IMR-90 (cell line): ENCODE measurements at regions not wholly inside any gene's neighbourhood (a gene's known extent, or its start where the extent isn't known, plus 50 kb on each side); places are given as distances from the start of the nearest gene placed in this dataset.

Source experiments
- ATAC-seq: fragments of 200-7000 bp; cut with Tn5 transposase; 2 replicates; pipeline ENCODE4 v1.9.1; 2020; ENCODE audit warnings: low read depth, mild to moderate bottlenecking, moderate library complexity
- BruUV-seq: library from RNA; stranded (reverse); fragments of 400-500 nt; replicated peaks from 2 replicates; lab custom pipeline; 2021; lab: Mats Ljungman, UMichigan
- CTCF ChIA-PET: fragments of 300-600 bp; formaldehyde crosslinking; extraction: SDS; loops from one replicate; lab custom pipeline; 2021; ENCODE audit warnings: antibody characterized with exemption; lab: Yijun Ruan, JAX
- POLR2A ChIA-PET: fragments of 300-600 bp; sonication (Branson Sonifier 250); formaldehyde crosslinking; loops from one replicate; lab custom pipeline; 2022; ENCODE audit warnings: antibody characterized with exemption; ENCODE audit not compliant: unreplicated experiment; lab: Charles Lee
- DNase-seq: peaks from one replicate; pipeline ENCODE4 v3.0.0; 2013
- H2AFZ ChIP-seq: replicated peaks from 2 replicates; pipeline ENCODE3; 2013; ENCODE audit warnings: low read length, mild to moderate bottlenecking; ENCODE audit not compliant: poor library complexity
- H2AK5ac ChIP-seq: 2 replicates; pipeline ENCODE4 v1.6.1; 2013; ENCODE audit warnings: low read depth, low read length, inconsistent platforms
- H2AK9ac ChIP-seq: replicated peaks from 2 replicates; pipeline ENCODE3; 2013; ENCODE audit warnings: mild to moderate bottlenecking, low read depth, low read length, moderate library complexity; ENCODE audit not compliant: poor library complexity
- H2BK120ac ChIP-seq: 2 replicates; pipeline ENCODE4 v1.6.1; 2013; ENCODE audit warnings: low read depth, low read length, inconsistent platforms
- H2BK15ac ChIP-seq: 3 replicates; pipeline ENCODE4 v1.6.1; 2013; ENCODE audit warnings: low read depth, low read length, inconsistent platforms
- H2BK20ac ChIP-seq: 2 replicates; pipeline ENCODE4 v1.6.1; 2013; ENCODE audit warnings: low read depth, mild to moderate bottlenecking, inconsistent platforms, low read length, moderate library complexity
- H2BK5ac ChIP-seq: 2 replicates; pipeline ENCODE4 v1.6.1; 2013; ENCODE audit warnings: mild to moderate bottlenecking, low read depth, low read length, inconsistent platforms; ENCODE audit not compliant: poor library complexity, severe bottlenecking
- H3K14ac ChIP-seq: replicated peaks from 2 replicates; pipeline ENCODE4 v1.6.1; 2013; ENCODE audit warnings: low read depth, low read length, inconsistent platforms
- H3K18ac ChIP-seq: 2 replicates; pipeline ENCODE4 v1.6.1; 2013; ENCODE audit warnings: low read depth, low read length, control low read depth
- H3K23ac ChIP-seq: 2 replicates; pipeline ENCODE4 v1.6.1; 2013; ENCODE audit warnings: low read depth, low read length, inconsistent platforms
- H3K27ac ChIP-seq: 2 replicates; pipeline ENCODE4 v1.5.1; 2013; ENCODE audit warnings: mild to moderate bottlenecking, control low read depth, low read length; ENCODE audit not compliant: insufficient read depth
- H3K27me3 ChIP-seq: 2 replicates; pipeline ENCODE4 v1.6.1; 2013; ENCODE audit warnings: low read length; ENCODE audit not compliant: control insufficient read depth, insufficient read depth
- H3K36me3 ChIP-seq: 2 replicates; pipeline ENCODE4 v1.6.1; 2013; ENCODE audit warnings: low read length, mixed read lengths; ENCODE audit not compliant: control insufficient read depth, insufficient read depth
- H3K4ac ChIP-seq: 2 replicates; pipeline ENCODE4 v1.6.1; 2013; ENCODE audit warnings: low read depth, low read length, inconsistent platforms
- H3K4me1 ChIP-seq: 2 replicates; pipeline ENCODE4 v1.6.1; 2013; ENCODE audit warnings: low read length, mixed read lengths; ENCODE audit not compliant: control insufficient read depth, insufficient read depth
- H3K4me2 ChIP-seq: 2 replicates; pipeline ENCODE4 v1.6.1; 2013; ENCODE audit warnings: low read depth, mild to moderate bottlenecking, control low read depth, low read length, moderate library complexity
- H3K4me3 ChIP-seq: 2 replicates; pipeline ENCODE4 v1.5.1; 2013; ENCODE audit warnings: low read depth, mild to moderate bottlenecking, control low read depth, low read length, moderate library complexity; ENCODE audit not compliant: insufficient read depth
- H3K56ac ChIP-seq: 2 replicates; pipeline ENCODE4 v1.6.1; 2013; ENCODE audit warnings: low read length, inconsistent platforms; ENCODE audit not compliant: insufficient read depth; ENCODE audit errors: extremely low read depth
- H3K79me1 ChIP-seq, 2 experiments: 2 replicates each; pipeline ENCODE4 v1.6.1; 2013; ENCODE audit warnings: low read length in 2 of 2, inconsistent platforms in 1 of 2, low read depth in 1 of 2
- H3K9ac ChIP-seq: 2 replicates; pipeline ENCODE4 v1.6.1; 2013; ENCODE audit warnings: low read depth, low read length, control low read depth
- H3K9me1 ChIP-seq: 2 replicates; pipeline ENCODE4 v1.6.1; 2013; ENCODE audit warnings: low read length, inconsistent platforms; ENCODE audit not compliant: insufficient read depth
- H3K9me3 ChIP-seq: 2 replicates; pipeline ENCODE4 v1.6.1; 2013; ENCODE audit warnings: low read length; ENCODE audit not compliant: control insufficient read depth, insufficient read depth
- H4K20me1 ChIP-seq: 2 replicates; pipeline ENCODE4 v1.6.1; 2013; ENCODE audit warnings: low read length, inconsistent platforms; ENCODE audit not compliant: insufficient read depth
- H4K5ac ChIP-seq: 2 replicates; pipeline ENCODE4 v1.6.1; 2013; ENCODE audit warnings: mild to moderate bottlenecking, low read depth, low read length, control low read depth
- H4K8ac ChIP-seq, 2 experiments: 2 replicates each; pipeline ENCODE4 v1.6.1; 2013; ENCODE audit warnings: low read depth in 2 of 2, low read length in 2 of 2, control low read depth in 1 of 2, inconsistent platforms in 1 of 2
- H4K91ac ChIP-seq: 2 replicates; pipeline ENCODE4 v1.6.1; 2013; ENCODE audit warnings: low read depth, low read length, inconsistent platforms; ENCODE audit not compliant: insufficient read depth
- BHLHE40 ChIP-seq: fragments of 150-350 bp; IDR thresholded peaks from 2 replicates; pipeline ENCODE4 v1.6.1; 2016; ENCODE audit warnings: mild to moderate bottlenecking, low read depth, low read length
- CHD1 ChIP-seq: IDR thresholded peaks from 2 replicates; pipeline ENCODE4 v1.6.1; 2012; ENCODE audit warnings: low read depth, low read length, improper control_type of control experiment
- FOS ChIP-seq: fragments of 150-350 bp; IDR thresholded peaks from 2 replicates; pipeline ENCODE4 v1.6.1; 2016; ENCODE audit warnings: low read depth, low read length
- MAZ ChIP-seq: IDR thresholded peaks from 2 replicates; pipeline ENCODE4 v1.6.1; 2012; ENCODE audit warnings: low read depth, mild to moderate bottlenecking, low read length, improper control_type of control experiment, moderate library complexity, borderline replicate concordance
- MXI1 ChIP-seq: IDR thresholded peaks from 2 replicates; pipeline ENCODE4 v1.6.1; 2012; ENCODE audit warnings: low read depth, mild to moderate bottlenecking, low read length, moderate library complexity, borderline replicate concordance
- NFE2L2 ChIP-seq: fragments of 150-350 bp; IDR thresholded peaks from 2 replicates; pipeline ENCODE4 v1.6.1; 2016; ENCODE audit warnings: low read depth, mild to moderate bottlenecking, low read length
- POLR2A ChIP-seq: IDR thresholded peaks from 2 replicates; pipeline ENCODE4 v1.6.1; 2012; ENCODE audit warnings: mild to moderate bottlenecking, low read depth, low read length
- RCOR1 ChIP-seq: IDR thresholded peaks from 2 replicates; pipeline ENCODE4 v1.6.1; 2012; ENCODE audit warnings: mild to moderate bottlenecking, low read length, improper control_type of control experiment; ENCODE audit not compliant: insufficient replicate concordance
- RFX5 ChIP-seq: IDR thresholded peaks from 2 replicates; pipeline ENCODE4 v1.8.0; 2012; ENCODE audit warnings: low read depth, mild to moderate bottlenecking, low read length, moderate library complexity
- SMC3 ChIP-seq: fragments of 150-350 bp; IDR thresholded peaks from 2 replicates; pipeline ENCODE4 v1.6.1; 2016; ENCODE audit warnings: low read depth, mild to moderate bottlenecking, antibody characterized with exemption, low read length, moderate library complexity
- WGBS, 2 experiments: methylation state at CpG; one replicate each; pipeline versions ENCODE4 v1.1.5 to v1.1.7; 2013; ENCODE audit warnings: missing lambda C conversion rate in 2 of 2; ENCODE audit not compliant: insufficient read length in 1 of 2; ENCODE audit errors: extremely low coverage in 2 of 2; 5-methylcytosine and 5-hydroxymethylcytosine counted together
- dilution Hi-C: fragments of 300-500 bp; cut with HindIII; formaldehyde crosslinking; loops from one replicate; pipeline ENCODE4 v1.14.3; 2018; ENCODE audit warnings: low sequenced_read_pairs; ENCODE audit not compliant: unreplicated experiment
- in situ Hi-C: fragments of 300-500 bp; cut with MboI; formaldehyde crosslinking; loops from 3 replicates; pipeline ENCODE4 v1.14.3; 2019; ENCODE audit warnings: low sequenced_read_pairs, inconsistent platforms, mixed read lengths
- intact Hi-C: fragments of 100-400 bp; cut with micrococcal nuclease; formaldehyde crosslinking; loops from 2 replicates; pipeline ENCODE4 v1.10.0; 2022
- TF ChIP-seq, protein P1 (sequence below): fragments of 150-350 bp; IDR thresholded peaks from 2 replicates; pipeline ENCODE4 v1.6.1; 2016; ENCODE audit warnings: low read depth, mild to moderate bottlenecking, low read length, moderate library complexity, borderline replicate concordance
- TF ChIP-seq, protein P2 (sequence below): fragments of 150-350 bp; IDR thresholded peaks from 2 replicates; pipeline ENCODE4 v1.6.1; 2017; ENCODE audit warnings: mild to moderate bottlenecking, antibody characterized with exemption, low read length, low read depth

DNA sequence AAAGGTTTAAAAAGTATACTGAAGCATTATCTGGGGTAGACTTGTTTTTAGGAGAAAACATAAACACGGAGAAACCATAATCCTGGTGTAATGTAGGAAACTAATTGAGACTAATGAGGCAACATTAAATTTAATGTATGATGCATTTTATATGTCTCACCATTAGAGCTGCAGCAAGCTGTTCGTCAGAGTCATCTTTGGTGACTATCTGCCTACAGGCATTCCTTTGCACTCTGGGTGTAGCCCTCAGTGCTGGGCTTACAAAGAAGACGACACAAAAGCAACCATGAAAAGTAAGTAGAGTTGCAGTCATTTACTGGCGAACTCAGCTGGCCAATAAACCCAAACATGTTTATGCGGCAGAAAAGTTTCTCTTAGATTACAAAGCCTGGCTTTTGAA lies 415.3 kb upstream of the ZEB2 start:
- no peak overlapping the region for H3K4me3 ChIP-seq

More for the DNA sequence above, 415.3 kb upstream of the ZEB2 start:
- no peak overlapping the region for H4K8ac ChIP-seq
- POLR2A ChIA-PET = no interaction called here
- H3K79me1 ChIP-seq = no peaks in the 10 kb centered on the region
- intact Hi-C loops (no loop called here), dilution Hi-C loops (no loop called here), in situ Hi-C loops (no loop called here)
- no peak overlapping the region for H2BK5ac ChIP-seq
- H3K36me3 ChIP-seq = no peaks in the 10 kb centered on the region
- H4K91ac ChIP-seq = no peak overlapping the region
- no peak overlapping the region for H3K14ac ChIP-seq
- H3K4ac ChIP-seq = no peak overlapping the region
- no peak overlapping the region for H3K9ac ChIP-seq
- H4K20me1 ChIP-seq = no peaks in the 10 kb centered on the region
- CTCF ChIA-PET = interaction anchor here (0.6 to 1.0 kb wide), 2 partner anchors 10 to 246 kb away, joined by 3 read pairs; no protein-coding TSS in a partner anchor
- H3K23ac ChIP-seq = no peak overlapping the region
- no peak overlapping the region for H2AK5ac ChIP-seq
- no peak overlapping the region for H2AK9ac ChIP-seq
- WGBS, 2 experiments = 100% methylated on average over 1 of the region's 5 CpGs; no CpG with 5 or more reads in 1 of the 2 experiments
- no peak for DNase-seq
- H2BK15ac ChIP-seq = no peak overlapping the region
- H3K27ac ChIP-seq = no peak overlapping the region
- H3K9me1 ChIP-seq = no peaks in the 10 kb centered on the region; the same call in 1 of the 2 replicates
- no peak overlapping the region for H2BK120ac ChIP-seq
- 0 out of 2 replicates have a peak, but pooled peaks cover 2% of the 10 kb centered on the region for H3K4me1 ChIP-seq
- H3K56ac ChIP-seq = no peak overlapping the region
- H2BK20ac ChIP-seq = no peak overlapping the region
- H4K5ac ChIP-seq = no peak overlapping the region
- TF ChIP-seq FOS (no peak), RCOR1 (no peak), RFX5 (no peak), MXI1 (no peak), MAZ (no peak), SMC3 (no peak), POLR2A (no peak), BHLHE40 (no peak), CHD1 (no peak), NFE2L2 (no peak)
- TF ChIP-seq, protein P1, sequence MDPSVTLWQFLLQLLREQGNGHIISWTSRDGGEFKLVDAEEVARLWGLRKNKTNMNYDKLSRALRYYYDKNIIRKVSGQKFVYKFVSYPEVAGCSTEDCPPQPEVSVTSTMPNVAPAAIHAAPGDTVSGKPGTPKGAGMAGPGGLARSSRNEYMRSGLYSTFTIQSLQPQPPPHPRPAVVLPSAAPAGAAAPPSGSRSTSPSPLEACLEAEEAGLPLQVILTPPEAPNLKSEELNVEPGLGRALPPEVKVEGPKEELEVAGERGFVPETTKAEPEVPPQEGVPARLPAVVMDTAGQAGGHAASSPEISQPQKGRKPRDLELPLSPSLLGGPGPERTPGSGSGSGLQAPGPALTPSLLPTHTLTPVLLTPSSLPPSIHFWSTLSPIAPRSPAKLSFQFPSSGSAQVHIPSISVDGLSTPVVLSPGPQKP = no peak
- TF ChIP-seq, protein P2, sequence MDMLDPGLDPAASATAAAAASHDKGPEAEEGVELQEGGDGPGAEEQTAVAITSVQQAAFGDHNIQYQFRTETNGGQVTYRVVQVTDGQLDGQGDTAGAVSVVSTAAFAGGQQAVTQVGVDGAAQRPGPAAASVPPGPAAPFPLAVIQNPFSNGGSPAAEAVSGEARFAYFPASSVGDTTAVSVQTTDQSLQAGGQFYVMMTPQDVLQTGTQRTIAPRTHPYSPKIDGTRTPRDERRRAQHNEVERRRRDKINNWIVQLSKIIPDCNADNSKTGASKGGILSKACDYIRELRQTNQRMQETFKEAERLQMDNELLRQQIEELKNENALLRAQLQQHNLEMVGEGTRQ = no peak
- ATAC-seq = no peak
- BruUV-seq = no TSS peak
- no peak overlapping the region for H3K4me2 ChIP-seq
- no peaks in the 10 kb centered on the region for H3K9me3 ChIP-seq
- no peaks in the 10 kb centered on the region for H3K27me3 ChIP-seq
- no peak overlapping the region for H2AFZ ChIP-seq
- no peak overlapping the region for H3K18ac ChIP-seq
